Neuron (in vitro differentiated cells): ENCODE measurements at regions not wholly inside any gene's neighbourhood (a gene's known extent, or its start where the extent isn't known, plus 50 kb on each side); places are given as distances from the start of the nearest gene placed in this dataset.
"Not testable (repeated sequence)": the region's sequence is repeated elsewhere in the genome, so short reads cannot be mapped to it uniquely, and the experiment has no call there.

Source experiments
- H2AFZ ChIP-seq: one replicate; pipeline ENCODE4 v1.6.1; 2013; ENCODE audit warnings: low read depth, mild to moderate bottlenecking, inconsistent platforms, low read length, moderate library complexity
- H3K27me3 ChIP-seq: one replicate; pipeline ENCODE4 v1.6.1; 2013; ENCODE audit warnings: low read length; ENCODE audit not compliant: insufficient read depth
- H3K36me3 ChIP-seq: one replicate; pipeline ENCODE4 v1.6.1; 2013; ENCODE audit warnings: low read length; ENCODE audit not compliant: insufficient read depth
- H3K4me1 ChIP-seq: one replicate; pipeline ENCODE4 v1.6.1; 2013; ENCODE audit warnings: low read length; ENCODE audit not compliant: insufficient read depth
- H3K4me3 ChIP-seq: 2 replicates; pipeline ENCODE4 v1.5.1; 2013; ENCODE audit warnings: mild to moderate bottlenecking, low read length, moderate library complexity
- H3K9me3 ChIP-seq: one replicate; pipeline ENCODE4 v1.6.1; 2013; ENCODE audit warnings: low read length

DNA sequence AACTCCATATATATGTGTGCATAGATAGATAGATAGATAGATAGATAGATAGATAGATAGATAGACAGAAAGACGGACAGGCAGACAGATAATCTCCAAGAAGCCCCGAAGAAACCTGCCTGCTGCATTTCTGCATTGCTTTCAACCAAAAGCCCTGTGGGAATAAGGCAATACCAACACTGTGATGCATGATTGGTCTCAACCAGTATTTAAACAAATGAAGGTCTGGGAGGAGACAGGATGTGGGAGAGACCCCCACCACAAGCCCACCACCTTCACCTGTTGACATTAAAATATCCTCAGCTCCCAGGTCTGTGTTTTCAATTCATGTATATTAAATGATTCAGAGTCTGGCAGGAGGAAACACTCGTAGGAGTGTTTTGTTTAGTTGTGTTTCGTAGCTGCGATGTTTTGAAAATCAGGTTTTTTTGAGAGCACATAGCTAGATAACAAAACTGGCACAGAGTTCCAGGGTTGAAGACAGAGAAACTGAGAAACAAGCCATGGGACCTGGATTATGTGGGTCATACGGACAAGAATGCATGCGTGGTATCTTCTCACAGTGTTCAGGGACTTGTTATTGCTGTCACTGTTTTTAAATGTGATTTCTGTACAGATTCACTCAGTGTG lies 200.7 kb upstream of the AHR start:
- Histone ChIP-seq H3K4me3 (no peak overlapping the region), H3K9me3 (no peaks in the 10 kb centered on the region), H3K36me3 (no peaks in the 10 kb centered on the region), H2AFZ (no peak overlapping the region), H3K27me3 (no peaks in the 10 kb centered on the region), H3K4me1 (no peaks in the 10 kb centered on the region)

DNA sequence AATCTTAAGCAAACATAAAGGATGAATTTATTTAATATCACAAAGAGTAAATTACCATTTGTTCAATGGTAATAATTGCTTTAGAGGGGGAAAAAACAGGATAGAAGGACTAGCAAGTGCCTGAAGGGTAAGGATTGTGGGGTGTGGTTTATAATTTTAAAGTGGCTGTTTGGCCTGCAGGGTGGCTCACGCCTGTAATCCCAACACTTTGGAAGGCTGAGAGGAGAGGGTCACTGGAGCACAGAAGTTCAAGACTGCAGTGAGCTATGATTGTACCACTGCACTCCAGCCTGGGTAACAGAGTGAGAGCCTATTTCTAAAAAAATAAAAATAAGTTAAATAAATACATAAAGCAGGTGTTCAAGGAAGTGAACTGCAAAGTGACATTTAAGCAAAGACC lies 199.9 kb upstream of the AHR start:
- no peaks in the 10 kb centered on the region for H3K4me1 ChIP-seq
- no peaks in the 10 kb centered on the region for H3K9me3 ChIP-seq
- H2AFZ ChIP-seq: no peak overlapping the region
- no peaks in the 10 kb centered on the region for H3K27me3 ChIP-seq
- H3K36me3 ChIP-seq: no peaks in the 10 kb centered on the region
- no peak overlapping the region for H3K4me3 ChIP-seq

DNA sequence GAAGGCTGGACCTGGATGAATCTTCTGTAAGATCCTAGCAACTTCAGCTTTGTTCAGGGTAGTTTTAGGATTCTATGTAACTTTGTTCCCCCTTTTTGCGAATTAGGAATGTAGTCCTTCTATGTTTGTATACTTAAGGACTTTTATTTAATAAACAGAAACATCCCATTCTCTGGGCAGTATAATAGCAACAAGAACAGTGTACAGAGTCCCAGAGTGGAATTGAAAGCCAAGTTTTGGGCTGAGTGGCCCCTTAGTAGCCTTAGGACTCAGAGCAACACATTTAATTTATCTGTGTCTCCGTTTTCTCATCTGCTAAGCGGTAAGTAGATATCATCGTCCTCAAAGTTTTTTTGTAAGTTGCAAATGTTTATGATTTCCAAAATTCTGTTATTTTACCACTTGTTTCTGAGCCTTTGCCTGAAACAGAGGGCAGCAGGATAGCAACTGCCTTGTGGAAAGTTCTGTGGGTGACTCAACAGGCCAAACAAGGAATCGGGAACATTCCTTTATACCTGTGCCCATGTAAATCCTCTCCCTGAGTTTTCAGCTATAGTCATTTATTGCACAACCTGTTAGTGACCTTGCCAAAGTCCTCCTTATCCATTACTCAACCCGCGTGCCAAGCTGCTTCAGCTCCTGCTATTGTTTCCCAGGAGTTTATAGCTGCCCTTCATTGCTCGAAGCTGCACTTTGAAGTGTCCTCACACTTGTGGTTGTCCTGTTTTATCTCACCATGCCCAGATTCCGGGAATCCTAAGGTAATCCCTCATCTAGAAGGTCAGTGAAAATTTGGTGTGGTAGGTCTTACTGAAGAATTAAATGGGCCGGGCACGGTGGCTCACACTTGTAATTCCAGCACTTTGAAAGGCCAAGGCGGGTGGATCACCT lies 199.1 kb upstream of the AHR start:
- H2AFZ ChIP-seq: no peak overlapping the region
- H3K36me3 ChIP-seq: no peaks in the 10 kb centered on the region
- no peaks in the 10 kb centered on the region for H3K27me3 ChIP-seq
- no peaks in the 10 kb centered on the region for H3K9me3 ChIP-seq
- no peaks in the 10 kb centered on the region for H3K4me1 ChIP-seq
- H3K4me3 ChIP-seq: no peak overlapping the region

- H3K36me3 ChIP-seq, H3K27me3 ChIP-seq, H3K4me3 ChIP-seq, H2AFZ ChIP-seq, H3K4me1 ChIP-seq, H3K9me3 ChIP-seq: not testable (repeated sequence)
Measured at GRCh38 chr7:17099974-17100509, 198.4 kb upstream of the AHR start.

GRCh38 chr7:17101207-17101696 lies 197.2 kb upstream of the AHR start:
- Histone ChIP-seq H3K9me3 (no peaks in the 10 kb centered on the region), H3K27me3 (no peaks in the 10 kb centered on the region), H3K36me3 (no peaks in the 10 kb centered on the region), H3K4me3 (no peak overlapping the region), H3K4me1 (no peaks in the 10 kb centered on the region), H2AFZ (no peak overlapping the region)

- Histone ChIP-seq H3K36me3 (no peaks in the 10 kb centered on the region), H3K27me3 (no peaks in the 10 kb centered on the region), H3K9me3 (no peaks in the 10 kb centered on the region), H3K4me3 (no peak overlapping the region), H3K4me1 (no peaks in the 10 kb centered on the region), H2AFZ (no peak overlapping the region)
Measured at GRCh38 chr7:17103170-17103569, 195.3 kb upstream of the AHR start.

- H3K9me3 ChIP-seq: no peaks in the 10 kb centered on the region
- no peaks in the 10 kb centered on the region for H3K27me3 ChIP-seq
- no peaks in the 10 kb centered on the region for H3K4me1 ChIP-seq
- H3K4me3 ChIP-seq: no peak overlapping the region
- H2AFZ ChIP-seq: no peak overlapping the region
- no peaks in the 10 kb centered on the region for H3K36me3 ChIP-seq
Measured at GRCh38 chr7:17103984-17104383, 194.5 kb upstream of the AHR start.

DNA sequence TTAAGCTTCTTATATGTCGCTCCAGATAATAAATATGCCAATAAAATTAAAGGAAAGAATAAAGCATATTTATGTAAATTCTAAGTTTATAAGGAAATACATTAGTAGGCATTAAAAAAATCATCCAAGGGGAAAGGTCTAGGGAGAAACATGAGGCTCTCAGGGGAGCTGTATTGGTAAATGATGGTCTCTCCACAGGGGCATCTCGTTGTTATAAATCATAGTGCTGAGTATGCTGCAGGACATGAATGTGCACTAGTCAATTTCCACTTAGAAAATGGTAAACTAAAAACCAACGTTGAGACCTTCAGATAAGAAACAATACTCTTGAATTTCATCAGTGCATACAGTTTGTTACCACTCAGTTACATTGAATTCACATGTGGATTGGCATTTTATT lies 194.0 kb upstream of the AHR start:
- no peak overlapping the region for H2AFZ ChIP-seq
- no peaks in the 10 kb centered on the region for H3K27me3 ChIP-seq
- H3K36me3 ChIP-seq: no peaks in the 10 kb centered on the region
- H3K4me3 ChIP-seq: no peak overlapping the region
- H3K4me1 ChIP-seq: no peaks in the 10 kb centered on the region
- no peaks in the 10 kb centered on the region for H3K9me3 ChIP-seq

- Histone ChIP-seq H3K36me3 (no peaks in the 10 kb centered on the region), H2AFZ (no peak overlapping the region), H3K4me1 (no peaks in the 10 kb centered on the region), H3K27me3 (no peaks in the 10 kb centered on the region), H3K9me3 (no peaks in the 10 kb centered on the region), H3K4me3 (no peak overlapping the region)
Measured at GRCh38 chr7:17105701-17106100, 192.8 kb upstream of the AHR start.

DNA sequence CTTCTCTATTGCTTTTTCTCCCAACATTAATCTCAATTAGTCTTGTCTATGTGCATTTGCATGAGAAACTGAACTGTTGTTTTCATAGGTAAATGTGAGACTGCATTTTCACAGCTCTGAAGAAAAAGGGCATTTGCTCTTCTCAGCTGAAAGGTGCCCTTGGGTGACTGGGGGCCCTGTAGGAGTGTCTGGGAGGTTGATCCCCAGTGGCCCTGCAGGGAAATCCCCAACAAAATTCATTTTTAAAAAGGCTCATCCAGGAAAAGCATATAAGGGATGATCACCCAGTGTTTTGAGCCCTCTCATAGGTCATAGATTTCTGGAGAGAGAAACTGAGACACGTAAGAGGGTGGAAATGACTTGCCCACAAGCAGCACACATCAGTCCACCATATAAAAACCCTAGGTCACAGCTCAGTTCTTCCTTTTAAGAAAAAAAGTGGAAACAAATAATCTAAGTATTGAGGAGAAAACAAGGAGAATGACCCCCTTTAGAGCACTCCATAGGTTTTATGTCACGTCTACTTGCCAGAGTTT lies 190.3 kb upstream of the AHR start:
- H3K4me1 ChIP-seq: no peaks in the 10 kb centered on the region
- no peaks in the 10 kb centered on the region for H3K27me3 ChIP-seq
- H3K36me3 ChIP-seq: no peaks in the 10 kb centered on the region
- H3K4me3 ChIP-seq: no peak overlapping the region
- no peaks in the 10 kb centered on the region for H3K9me3 ChIP-seq
- H2AFZ ChIP-seq: no peak overlapping the region

DNA sequence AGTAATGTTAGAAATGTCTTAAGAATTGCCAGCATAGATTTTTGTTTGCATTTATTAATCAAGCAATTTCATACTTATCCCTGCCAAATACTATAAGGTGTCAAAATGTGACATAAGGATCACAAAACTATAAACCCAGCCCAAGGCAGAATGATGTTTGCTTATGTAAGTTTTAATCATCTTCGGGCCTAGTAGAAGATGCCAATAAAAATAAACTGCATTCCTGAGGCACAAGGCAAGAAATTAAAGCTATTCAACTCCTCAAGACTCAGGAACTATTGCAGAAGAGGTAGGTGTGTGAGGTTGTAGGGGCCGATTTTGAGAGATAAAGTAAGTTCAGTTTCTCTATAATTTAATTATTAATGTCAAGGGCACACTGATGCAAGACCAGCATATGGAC lies 189.4 kb upstream of the AHR start:
- Histone ChIP-seq H3K27me3 (no peaks in the 10 kb centered on the region), H3K4me1 (no peaks in the 10 kb centered on the region), H2AFZ (no peak overlapping the region), H3K36me3 (no peaks in the 10 kb centered on the region), H3K4me3 (no peak overlapping the region), H3K9me3 (no peaks in the 10 kb centered on the region)

GRCh38 chr7:17113770-17114169 lies 184.7 kb upstream of the AHR start:
- H3K27me3 ChIP-seq, H2AFZ ChIP-seq, H3K36me3 ChIP-seq, H3K4me3 ChIP-seq, H3K4me1 ChIP-seq, H3K9me3 ChIP-seq: not testable (repeated sequence)

DNA sequence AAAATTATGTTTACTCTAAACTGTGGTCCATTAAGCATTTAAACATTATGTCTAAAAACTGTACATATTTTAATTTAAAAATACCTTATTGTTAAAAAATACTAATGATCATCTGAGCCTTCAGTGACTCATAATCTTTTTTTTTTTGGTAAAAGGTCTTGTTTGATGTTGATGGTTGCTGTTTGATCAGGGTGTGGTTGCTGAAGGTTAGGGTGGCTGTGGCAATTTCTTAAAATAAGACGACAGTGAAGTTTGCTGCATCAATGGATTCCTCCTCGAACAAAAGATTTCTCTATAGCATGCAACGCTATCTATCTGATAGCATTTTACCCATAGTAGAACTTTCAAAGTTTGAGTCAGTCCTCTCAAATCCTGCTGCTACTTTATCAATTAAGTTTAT lies 180.0 kb upstream of the AHR start:
- Histone ChIP-seq H2AFZ (no peak overlapping the region), H3K4me1 (peaks cover 9% of the 10 kb centered on the region), H3K36me3 (no peaks in the 10 kb centered on the region), H3K9me3 (no peaks in the 10 kb centered on the region), H3K27me3 (no peaks in the 10 kb centered on the region), H3K4me3 (no peak overlapping the region)
